HG03175 (cell line): ENCODE measurements at regions not wholly inside any gene's neighbourhood (a gene's known extent, or its start where the extent isn't known, plus 50 kb on each side); places are given as distances from the start of the nearest gene placed in this dataset.

Source experiments
- ATAC-seq: cut with Tn5 transposase; IDR thresholded peaks from one replicate; pipeline ENCODE4 v1.9.1; 2021; ENCODE audit warnings: mild to moderate bottlenecking, moderate library complexity; ENCODE audit not compliant: unreplicated experiment

- peak; percentile 46 for ATAC-seq
Measured at GRCh38 chr3:153714588-153715290, 406.5 kb upstream of the ARHGEF26 start.

GRCh38 chr3:153722157-153722556, 399.0 kb upstream of the ARHGEF26 start:
- no peak for ATAC-seq

DNA sequence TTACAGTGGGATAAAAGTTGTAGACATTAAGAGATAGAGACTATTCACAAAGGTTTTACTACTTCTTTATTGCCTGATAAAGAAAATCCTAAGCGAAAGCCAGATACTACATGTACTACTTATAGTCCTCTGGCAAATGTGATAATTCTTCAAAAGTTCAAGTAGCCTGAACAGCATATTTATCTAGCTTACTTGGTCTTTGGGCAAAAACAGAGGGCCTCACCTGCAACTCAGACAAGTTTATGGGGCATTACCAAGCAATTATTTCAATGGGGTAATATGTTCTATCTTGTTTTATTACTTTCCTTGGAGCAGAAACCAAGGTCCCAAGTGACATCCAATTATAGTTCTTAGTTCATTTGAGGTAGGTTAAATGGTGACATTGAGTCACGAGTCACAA, 390.1 kb upstream of the ARHGEF26 start:
- ATAC-seq: no peak

GRCh38 chr3:153734777-153735551, 386.2 kb upstream of the ARHGEF26 start:
- ATAC-seq: no peak

GRCh38 chr3:153740109-153740508, 381.1 kb upstream of the ARHGEF26 start:
- no peak for ATAC-seq

GRCh38 chr3:153744889-153745288, 376.3 kb upstream of the ARHGEF26 start:
- ATAC-seq: no peak

DNA sequence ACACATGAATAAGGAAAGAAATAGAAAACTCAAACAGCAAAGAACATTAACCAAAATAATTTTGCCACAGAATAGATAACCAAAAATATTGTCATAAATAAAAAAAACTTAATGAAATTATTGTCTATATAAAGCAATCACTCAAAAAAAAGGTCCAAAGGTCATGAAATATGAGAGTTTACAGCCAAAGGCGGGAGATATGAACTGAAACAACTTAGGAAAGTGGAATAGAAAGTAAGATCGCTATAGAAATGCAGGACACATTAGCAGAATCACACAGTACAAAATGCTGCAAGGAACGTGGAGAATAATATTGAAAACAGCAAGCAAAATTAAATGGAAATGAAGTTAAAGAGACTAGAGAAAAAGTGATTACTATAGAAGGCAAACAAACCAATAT, 375.0 kb upstream of the ARHGEF26 start:
- no peak for ATAC-seq

- ATAC-seq: no peak
Measured at GRCh38 chr3:153749070-153749610, 372.1 kb upstream of the ARHGEF26 start.

DNA sequence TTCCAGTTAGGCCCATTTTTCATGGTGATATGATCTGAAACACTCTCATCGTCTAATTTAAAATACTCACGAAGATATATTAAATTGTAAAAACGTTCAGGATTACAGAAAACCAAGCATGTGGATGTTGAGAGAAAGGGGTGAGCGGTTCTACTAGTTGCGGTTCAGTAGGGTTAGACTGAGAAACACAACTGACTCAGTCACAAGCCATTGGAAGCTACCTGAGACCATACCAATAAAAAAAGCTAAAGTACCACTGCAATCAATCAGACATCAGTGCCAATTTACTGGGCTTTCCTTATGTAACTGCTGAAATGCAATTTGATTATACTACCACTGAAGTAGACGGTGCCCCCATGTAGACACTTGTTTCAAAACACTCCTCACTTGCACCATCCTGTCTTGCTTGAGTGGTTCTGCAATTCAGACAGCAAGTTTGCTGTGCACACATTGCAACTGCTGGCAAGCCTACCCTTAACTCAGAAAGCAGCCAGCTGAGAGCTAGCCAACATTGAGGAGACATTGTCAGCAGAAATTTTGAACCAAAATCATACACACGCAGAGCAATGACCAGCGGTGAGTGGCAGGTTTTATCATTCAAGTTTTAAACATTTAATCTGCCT, 368.7 kb upstream of the ARHGEF26 start:
- ATAC-seq: no peak

- ATAC-seq: no peak
Measured at GRCh38 chr3:153753035-153753434, 368.2 kb upstream of the ARHGEF26 start.

DNA sequence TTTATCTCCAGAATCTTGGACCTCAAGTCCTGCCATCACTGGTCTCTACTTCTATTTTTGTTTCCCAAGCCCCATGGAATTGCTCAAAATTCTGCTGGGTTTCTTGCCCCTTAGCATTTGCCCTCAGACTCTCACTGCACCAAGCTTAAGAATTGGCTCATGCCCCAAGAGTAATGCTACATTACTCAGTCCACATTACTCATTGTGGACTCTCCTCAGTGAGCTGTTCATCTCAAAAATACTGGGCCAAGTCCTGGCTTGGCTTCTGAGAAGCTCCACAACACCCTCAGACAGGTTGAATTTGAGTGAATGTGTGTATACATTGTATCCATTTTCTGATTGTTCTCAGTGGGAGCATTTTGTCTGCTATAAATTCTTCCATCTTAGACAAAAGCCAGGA, 364.4 kb upstream of the ARHGEF26 start:
- ATAC-seq: no peak

DNA sequence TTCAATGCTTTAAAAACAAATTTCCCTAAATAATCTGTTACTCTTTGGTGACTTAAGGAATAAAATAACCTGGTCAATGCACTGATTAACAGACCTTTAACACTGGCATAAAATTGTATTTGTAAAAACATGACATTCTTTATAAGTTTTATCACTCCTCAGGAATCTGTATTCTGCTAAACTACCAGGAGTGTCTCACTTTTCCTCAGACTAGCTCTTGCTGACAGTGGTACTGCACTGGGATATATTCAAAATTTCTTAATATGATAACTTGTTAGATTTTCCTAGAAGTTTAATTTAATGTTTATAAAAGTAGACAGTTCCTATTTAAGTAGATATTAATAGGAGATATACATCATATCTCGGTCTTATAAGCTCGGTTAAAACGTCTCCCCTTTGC, 363.4 kb upstream of the ARHGEF26 start:
- no peak for ATAC-seq

DNA sequence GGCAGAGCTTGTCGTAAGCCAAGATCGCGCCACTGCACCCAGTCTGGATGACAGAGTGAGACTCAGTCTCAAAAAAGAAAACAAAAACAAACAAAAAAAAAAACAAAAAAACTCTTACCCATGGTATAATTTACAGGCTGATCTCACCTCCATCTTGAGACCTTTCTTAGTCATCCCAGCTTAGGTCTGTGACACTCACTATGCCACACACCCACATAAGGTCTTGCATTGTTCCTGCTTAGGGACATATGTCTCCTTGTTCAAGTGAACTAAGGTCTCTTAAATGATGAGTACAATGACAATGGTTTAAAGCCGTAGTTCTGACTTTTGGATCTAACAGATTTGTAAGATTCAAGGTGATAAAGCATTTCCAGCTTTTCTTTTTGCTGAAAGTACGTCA, 360.2 kb upstream of the ARHGEF26 start:
- ATAC-seq: no peak

GRCh38 chr3:153762411-153763235, 358.6 kb upstream of the ARHGEF26 start:
- no peak for ATAC-seq

- ATAC-seq: peak; percentile 34
Measured at GRCh38 chr3:153767601-153768560, 353.3 kb upstream of the ARHGEF26 start.

DNA sequence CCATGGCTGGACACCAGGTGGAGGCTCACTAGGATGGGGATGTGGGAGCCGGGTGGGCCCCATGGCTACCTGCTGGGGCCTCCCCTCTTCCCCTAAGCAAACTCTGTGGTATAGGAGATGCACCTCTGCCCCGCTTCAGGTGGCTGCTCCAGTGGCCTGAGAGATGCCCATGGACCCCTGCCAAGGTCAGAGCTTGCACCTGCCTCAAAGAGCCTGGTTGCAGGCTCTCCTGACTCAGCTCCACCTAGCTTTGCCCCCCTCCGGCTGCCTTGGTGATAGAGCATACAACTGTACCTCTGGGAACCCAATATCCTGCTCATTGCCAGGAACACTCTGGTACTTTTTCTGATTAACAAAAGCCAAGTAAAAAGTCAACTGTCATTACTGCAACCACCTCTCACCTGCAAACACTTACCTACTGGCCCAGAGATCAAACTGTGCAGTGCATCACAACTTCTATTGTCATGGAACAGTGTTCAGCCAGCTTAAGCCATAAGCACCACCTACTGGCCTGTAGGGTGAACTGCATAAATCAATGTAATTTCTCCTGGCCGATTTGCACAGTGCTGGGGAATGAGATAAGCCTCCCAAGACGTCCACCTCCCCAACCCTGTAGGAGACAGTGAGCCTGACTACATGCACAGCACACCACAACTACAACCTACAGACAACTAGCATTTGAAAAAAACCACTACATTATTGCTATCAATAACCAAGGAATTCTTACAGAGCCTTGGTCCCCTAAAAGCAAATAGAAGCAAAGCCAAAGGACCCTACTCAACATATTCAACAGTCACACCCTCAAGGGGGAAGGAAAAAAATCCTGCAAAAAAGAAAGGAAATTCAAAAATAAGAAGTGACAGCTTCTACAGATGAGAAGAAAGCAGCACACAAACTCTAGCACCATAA, 352.4 kb upstream of the ARHGEF26 start:
- peak; percentile 94 for ATAC-seq

GRCh38 chr3:153783106-153783505, 338.1 kb upstream of the ARHGEF26 start:
- no peak for ATAC-seq

DNA sequence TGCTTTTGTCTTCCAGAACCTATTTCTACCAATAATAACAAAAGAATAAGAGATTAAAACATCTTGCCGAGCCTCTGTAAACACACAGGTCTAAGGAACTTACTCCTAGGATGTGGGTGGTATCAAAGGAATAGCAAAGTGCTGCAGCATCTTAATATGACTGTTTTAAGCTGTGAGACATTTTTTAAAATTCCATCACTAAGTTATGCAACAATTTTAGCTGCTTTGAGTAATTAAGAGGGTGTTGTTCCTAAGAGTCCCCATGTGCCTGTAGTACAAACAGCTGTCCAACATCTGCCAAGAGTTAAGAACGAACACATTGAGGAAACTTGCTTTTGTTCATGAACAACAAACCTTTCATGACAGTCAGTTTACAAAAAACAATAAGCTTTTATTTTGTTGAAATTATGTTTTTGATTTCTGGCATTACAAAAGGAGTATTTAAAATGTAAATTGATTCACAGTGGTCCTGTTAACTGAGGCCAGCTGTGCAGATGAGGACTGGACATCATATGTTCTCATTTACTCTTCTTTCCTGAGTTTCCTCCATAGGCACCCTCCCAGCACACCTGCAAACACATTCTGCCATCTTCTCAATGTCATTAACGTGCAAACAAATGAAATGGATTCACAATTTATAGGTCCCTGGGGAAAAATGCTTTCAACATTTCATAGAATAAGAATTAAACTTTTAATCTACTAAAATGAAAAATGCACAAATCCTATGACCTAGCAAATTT, 337.3 kb upstream of the ARHGEF26 start:
- ATAC-seq: no peak
